T-helper 9 cell (primary cell): ENCODE measurements at regions not wholly inside any gene's neighbourhood (a gene's known extent, or its start where the extent isn't known, plus 50 kb on each side); places are given as distances from the start of the nearest gene placed in this dataset.

Experiments
- DNase-seq: peaks from one replicate; pipeline ENCODE4 v3.0.0-alpha.2; 2020

DNA sequence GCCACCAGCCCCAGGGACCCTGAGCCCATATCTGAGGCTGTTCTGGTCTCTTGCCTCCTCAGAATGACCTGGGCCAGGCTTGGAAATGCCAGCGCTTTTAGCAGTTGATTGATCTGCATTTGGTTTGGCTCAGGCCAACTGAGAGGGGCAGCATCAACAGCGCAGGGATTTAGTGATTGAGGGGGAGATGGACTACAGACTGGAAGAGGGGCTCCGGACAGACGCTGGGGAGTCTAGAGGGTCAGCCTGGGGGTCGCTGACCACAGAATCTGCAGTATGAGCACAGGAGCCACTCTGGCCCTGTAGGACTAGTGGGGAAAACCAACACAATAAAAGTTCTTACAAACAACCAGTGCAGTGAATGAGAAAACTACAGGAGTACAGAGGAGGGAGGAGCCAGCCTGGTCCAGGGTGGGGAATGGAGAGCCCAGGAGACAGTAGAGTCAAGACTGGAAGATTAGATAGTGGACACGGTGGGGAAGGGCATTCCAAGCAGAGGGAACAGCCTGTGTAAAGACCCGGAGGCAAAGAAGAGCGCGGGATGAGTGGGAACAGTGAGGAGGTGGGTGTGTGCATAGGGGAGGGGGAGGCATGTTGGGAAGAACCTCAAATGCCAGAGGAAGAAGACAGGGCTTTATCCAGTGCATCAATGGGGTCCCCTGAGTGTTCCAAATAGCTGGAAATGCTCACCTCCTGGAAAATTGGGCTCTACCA lies 128.9 kb downstream of the MRM1 start:
- DNase-seq: no peak

DNA sequence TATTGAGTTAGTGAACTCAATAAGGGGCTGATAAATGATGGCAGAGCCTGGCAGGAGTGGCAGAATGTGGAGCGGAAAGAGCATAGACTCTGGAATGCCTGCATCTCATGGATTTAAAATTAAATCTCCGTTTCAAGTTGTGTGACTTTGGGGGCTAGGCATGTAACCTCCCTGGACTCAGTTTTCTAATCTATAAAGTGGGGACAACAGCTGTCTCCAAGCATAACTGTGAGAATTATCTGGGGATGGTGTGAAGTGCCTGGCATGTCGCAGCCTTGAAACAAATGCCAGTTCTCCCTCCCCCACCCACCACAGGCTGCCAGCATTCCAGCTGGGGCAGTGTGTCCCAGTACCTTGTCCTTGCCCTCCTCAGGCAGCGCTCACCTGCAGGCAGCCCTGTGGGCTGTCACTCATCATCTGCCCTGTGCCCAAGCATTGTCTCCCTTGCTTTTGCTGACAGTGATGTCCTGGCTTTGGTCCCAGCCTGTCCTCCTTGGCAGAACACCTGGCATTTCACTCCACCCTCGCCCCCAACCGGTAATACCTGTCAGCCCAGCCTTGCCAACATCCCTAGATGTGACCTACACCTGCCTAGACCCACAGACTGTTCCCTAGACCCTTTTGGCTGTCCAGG lies 129.6 kb downstream of the MRM1 start:
- DNase-seq: no peak

DNA sequence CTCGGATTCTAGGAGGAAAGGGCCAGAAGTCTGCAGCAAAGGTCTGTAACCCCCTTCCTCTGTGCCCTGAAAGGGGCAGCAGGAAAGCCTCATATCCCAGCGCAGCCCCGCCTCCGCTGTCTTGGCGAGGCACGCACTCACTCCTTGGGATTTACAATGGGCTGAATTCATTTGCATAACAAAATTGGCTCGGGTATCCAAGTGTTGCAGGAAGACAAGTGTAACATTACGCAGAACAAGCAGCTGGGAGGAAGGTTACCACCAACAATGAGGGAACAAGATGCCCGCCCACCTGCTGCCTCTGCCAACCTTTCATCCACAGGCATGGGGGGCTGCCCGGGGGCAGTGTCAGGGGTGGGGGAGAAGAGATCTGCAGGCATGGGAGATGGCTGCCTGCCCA lies 130.4 kb downstream of the MRM1 start:
- DNase-seq: no peak

DNA sequence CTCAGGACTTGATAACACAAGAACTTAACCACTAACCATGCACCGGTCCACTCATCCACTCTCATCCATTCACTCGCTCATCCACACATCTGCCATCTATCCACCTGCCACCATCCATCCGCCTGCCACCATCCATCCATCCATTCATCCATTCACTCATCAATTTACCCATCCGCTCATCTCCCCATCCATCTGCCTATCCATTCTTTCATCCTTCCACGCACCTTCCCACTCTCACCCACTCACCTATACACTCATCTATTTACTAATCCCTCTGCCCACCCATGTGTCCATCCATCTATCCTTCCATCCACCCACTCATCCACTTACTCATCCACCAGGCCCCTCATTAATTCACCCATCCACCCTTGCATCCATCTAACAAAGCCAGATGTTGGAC lies 131.0 kb downstream of the MRM1 start:
- DNase-seq: no peak

DNA sequence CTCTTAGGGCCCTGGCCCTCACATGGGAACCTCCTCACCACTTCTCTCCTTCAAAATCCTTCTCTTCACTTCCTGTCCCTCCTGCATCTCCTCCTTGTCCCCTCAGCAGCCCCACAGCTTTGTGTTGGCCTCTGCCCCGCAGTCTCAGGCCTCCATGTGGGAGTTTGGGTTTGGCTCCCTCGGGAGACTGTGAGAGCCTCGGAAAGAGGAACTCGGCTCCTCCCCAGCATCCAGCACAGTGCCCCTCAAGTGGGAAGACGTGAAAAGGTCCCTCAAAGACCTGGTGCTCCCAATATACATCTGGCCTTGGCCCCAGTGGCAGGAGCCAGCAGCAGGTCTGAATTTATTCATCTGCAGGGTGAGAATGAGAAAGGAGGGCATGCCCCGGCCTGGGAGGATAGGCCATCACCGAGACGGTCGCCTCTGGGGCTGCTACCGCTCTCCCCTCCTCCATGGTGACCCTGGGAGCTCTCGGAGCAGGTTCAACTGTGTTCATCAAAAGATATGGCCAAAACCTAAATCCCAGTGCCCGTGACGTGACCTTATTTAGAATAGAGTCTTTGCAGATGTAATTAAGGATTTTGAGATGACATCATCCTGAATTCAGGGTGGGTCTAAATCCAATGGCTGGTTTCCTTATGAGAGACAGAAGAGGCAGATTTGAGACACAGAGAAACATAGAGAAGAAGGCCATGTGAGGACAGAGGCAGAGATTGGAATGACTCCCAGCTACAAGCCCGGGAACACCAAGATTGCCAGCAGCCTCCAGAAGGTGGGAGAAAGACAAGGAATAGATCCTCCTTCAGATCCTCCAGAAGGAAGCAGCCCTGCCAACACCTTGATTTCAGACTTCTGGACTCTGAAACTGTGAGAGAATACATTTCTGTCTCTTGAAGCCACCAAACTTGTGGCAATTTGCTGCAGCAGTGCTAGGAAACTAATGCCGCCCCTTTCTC lies 135.1 kb downstream of the MRM1 start:
- DNase-seq: no peak

DNA sequence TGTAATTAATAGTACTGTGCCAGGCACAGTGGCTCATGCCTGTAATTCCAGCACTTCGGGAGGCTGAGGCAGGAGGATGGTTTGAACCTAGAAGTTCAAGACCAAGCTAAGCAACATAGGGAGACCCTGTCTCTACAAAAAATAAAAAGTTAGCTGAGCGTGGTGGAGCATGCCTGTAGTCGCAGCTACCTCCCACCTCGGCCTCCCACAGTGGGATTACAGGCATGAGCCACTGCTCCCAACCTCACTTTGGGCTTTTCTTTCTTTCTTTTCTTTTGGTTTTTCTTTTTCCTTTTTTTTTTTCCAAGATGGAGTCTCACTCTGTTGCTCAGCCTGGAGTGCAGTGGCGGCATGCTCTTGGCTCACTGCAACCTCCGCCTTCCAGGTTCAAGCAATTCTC lies 137.8 kb downstream of the MRM1 start:
- no peak for DNase-seq

DNA sequence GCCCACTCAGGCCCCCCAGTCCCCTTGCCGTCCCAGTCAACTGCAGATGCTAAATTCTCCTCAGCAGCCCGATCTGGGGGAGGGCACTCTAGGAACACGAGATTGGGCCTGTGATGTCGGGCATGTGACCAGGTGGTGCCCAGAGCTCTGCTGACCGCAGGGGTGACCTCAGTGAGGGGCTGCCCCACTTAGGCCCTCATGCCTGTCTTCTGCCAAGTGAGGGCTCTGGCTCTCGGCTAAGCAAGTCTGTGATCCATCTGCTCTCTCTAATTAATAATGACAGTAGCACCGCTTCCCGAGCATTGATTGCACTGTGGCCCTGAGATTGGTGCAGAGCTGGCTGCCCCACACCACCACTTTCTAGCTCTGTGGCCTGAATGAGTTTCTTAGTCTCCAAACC lies 138.8 kb downstream of the MRM1 start:
- no peak for DNase-seq

DNA sequence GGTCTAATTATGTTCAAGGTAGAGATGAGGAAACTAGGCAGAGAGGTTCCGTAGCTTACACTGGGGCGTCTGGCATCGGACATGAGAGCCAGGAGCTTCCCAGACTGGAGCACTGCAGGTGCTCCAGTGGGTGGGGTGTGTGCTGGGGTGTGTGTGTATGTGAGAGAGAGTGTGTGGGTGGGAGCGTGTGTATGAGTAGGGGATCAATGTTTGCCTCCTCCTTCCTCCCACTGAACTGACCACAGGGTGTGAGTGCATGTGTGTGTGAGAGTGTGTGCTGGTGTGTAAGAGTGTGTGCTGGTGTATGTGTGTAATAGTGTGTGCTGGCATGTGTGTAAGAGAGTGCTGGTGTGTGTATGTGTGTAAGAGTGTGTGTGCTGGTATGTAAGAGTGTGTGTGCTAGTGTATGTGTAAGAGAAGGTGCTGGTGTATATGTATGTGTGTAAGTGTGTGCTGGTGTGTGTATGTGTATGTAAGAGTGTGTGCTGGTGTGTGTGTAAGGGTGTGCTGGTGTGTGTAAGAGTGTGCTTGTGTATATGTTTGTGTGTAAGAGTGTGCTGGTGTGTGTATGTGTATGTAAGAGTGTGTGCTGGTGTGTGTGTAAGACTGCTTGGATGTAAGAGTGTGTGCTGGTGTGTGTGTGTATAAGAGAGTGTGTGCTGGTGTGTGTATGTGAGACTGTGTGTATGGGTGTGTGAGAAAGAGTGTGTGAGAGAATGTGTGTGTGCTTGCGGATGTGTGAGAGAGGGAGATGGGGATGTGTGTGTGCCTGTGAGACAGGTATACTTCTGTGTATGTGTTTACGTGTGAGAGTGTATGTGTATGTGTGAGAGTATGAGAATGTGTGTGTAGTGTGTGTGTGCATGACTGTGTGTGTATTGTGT lies 139.9 kb downstream of the MRM1 start:
- no peak for DNase-seq

DNA sequence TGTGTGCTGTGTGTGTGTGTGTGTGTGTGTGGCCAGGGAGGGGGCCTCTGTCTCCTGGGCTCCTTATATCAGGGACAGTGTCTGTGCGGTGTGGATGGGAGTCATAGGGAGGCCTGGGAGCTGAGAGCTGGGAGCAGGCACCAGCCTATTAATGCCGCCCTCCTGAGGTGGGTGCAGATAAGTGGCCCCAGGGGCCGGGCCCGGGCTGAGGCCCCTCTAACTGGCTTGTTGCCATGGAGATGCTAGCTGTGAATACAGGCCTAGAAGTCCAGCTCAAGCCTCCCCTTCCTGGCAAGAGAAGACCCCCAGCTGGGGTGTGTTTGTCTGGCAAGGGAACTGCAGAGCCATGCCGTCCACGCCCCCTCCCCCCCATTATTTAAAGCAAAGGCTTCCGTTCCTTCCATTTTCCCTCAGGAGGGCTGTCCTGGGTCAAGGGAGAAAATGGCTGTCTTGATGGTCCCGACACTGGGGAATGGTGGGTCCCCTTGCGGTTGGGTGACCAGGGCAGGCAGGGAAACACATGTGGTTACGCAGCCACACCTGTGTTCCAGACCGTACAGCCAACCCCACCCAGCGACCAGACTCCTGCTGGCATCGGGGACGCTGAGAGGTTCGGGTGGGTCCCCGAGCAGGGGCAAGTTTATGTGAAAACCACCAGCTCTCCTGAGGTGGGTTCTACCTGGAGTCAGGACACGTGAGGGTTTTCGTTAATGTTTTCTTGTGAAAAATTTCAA lies 141.1 kb downstream of the MRM1 start:
- DNase-seq: no peak

DNA sequence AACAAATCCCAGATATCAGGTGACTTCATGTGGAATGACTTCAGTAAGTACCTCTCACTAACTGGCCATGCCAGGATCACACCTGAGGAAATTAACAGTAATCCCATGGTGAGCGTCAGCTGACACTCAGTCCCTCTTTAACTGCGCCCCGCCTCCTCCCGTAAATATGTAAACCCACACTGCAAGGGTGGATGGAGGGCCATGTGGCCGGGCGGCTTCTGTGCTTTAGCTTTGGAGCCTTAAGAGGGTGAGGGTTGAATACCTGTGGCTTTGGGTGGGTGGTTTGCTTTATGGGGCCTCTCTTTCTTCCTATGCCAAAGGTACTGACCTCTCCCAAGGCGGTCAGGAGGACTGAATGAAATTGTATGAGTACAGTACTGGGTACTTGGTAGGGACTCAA lies 141.7 kb downstream of the MRM1 start:
- no peak for DNase-seq

DNA sequence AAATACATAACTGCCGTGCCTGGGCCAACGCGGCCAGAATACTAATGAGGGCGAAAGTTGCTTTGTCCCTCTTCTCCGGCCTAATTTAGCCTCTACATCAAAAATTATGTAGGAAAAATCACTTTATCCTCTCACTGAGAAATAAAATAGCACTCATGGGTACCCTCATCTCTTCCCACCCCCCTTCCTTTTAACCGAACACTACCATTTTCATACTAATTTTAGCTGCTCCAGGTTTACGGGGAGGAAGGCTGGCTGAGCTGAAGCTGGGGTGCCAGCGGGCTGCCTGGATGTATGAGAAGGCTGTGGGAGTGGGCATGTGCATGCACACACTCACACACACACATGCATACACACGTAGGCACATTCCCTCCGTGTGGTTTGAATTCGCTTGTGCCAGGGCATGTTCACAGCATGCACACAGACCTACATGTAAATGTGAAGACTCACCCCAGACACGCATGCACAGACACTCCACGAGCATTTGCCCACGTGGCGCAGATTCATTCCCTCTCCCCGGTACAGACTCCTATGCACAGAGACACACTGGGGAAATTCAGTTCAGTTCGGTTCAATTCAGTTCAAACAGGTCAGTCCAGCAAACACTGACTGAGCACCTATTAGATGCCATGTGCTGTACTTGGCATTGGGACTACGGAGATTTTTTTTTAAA lies 145.1 kb downstream of the MRM1 start:
- DNase-seq: no peak

DNA sequence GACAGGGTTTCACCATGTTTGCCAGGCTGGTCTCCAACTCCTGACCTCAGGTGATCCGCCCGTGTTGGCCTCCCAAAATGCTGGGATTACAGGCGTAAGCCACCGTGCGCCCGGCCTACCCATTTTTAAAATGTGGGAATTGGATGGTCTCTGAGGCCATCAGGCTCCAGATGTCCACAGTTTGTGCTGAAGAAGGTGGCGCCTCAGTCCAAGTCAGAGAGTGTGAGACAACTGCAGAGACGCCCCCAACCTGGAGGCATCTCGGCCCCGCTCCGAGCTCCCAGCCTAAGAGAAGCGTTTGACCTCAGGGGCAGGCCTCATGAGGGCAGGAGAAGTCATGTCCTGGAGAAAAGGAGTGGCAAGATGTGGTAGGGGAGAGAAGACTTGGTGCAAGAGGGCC lies 146.5 kb downstream of the MRM1 start:
- no peak for DNase-seq

DNA sequence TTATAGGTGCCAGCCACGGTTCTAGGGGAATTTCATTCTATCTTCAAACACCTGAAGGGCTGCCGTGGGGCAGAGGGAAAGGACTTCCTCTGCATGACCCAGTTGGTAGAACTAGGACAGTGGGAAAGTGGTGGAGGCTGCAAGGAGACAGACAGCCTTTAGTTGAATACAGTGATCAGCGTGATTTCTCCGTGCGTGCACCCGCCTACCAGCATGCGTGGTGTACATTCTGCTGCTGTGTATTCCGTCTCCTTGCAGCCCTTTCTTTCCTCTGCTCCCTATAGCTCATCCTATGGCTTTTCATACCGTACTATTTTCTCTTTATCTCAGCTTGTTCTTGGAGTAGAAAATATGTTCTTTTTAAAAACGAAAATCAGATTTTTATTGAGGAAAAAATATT lies 146.9 kb downstream of the MRM1 start:
- DNase-seq: no peak

DNA sequence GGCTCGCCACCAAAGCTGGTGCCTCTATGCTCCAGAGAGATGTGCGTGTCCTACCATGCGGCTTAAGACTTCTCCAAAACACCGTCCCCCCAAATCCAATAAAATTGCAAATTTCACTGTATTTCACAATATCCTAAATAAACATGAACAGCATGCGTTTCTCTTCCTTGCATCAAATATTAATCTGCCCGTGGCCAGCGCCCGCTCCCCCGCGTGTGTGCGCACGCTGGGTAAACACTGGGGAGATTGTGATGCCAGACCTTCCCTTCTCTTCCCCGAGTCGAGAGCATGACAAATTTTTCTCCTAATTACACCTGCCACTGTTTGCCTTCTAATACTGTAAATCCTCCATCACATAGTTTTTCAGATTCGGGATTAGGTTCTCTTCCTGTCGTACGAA lies 148.1 kb downstream of the MRM1 start:
- DNase-seq: no peak

DNA sequence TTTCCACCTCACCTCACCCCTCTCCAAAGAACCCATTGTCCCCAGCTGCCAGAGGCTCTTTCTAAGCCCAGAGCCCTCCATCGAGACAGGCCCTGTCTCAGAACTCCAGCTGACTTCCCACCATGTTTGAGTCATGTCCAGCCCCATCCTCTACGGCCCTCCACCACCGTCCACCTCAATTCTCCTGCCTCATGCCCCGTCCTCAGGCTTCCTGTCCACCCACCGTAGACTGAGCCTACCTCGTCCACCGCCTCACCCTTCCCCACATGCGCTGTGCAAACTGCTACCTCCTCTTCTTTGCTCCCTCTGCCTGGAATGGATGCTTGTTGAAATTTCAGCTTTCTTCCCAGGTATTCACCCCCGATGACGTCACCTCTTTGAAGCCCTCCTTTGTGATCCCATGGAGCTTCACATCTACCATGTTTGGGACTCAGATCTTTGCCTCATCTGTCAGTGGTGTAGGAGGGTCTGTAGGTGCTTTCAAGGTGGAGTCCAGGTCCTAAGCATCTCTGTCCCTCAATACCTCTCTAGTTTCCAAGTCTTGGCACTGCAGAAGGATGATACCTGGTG lies 149.0 kb downstream of the MRM1 start:
- DNase-seq: no peak

DNA sequence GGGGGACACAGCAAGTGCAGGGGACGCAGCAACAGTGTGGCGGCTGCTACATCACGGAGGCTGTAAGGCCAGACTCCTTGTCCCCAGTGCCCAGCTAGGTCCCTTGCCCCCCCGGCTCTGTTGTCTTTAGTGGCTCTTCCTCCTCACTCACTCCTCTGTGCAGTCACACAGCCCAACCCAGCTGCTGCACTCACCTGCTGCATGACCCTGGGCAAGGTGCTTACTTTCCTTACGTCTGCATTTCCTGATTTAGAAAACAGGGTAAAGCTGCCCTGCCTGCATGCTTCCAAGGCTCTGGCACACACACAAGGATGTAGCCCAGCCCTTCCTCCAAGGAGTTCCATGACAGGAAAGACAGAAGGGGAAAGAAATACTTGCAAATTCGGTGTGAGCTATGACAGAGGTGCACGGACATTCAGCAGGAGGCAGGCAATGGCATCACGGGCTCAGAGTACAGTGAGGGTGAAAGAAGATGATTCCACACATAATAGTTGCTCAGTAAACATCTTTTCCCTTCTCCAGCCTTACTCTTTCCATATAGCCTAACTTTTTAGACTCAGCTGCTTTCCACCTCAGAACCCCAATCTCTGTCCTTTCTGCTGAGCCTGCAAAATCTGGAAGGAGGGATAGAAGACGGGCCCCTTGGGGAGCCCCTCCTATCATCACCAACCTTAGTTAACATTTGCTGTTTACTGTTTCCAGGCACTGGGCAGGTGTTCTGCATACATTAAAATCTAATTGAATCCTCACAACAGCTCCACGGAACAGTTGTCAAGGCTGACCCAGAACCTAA lies 150.9 kb downstream of the MRM1 start:
- DNase-seq: no peak

DNA sequence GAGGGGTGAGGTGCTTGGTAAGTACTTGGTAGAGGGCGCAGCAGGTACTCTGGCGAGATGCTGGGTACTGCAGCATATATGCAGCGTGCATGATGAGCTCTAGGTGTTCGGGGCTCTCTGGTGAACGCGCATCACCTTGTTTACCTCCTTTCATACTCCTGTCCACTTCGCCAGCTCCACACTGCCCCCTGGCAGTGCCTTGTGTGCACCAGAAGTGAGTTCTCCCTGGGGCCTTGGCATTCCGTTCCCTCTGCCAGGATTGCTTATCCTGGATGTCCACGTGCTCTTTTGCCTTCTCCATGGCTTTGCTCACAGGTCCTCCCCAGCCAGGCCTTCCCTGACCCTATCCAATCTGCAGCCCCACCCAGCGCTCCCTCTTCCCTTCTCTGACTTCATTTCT lies 154.2 kb downstream of the MRM1 start:
- DNase-seq: peak; percentile 25

DNA sequence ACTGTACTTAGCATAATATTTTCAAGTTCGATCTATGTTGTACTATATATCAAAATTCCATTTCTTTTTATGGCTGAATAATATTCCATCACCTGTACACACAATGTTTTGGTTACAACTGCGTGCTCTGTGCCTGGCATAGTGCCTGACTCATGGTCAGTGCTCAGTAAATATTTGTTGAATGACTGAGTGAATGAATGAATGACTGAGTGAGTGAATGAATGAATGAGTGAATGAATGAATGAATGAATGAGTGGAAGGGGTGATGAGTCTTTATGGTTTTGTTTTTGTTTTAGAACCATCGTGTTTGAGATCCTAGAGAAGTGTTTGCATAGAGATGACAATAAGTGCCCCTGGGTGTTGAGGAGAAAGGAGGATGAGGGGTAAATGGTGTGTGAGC lies 155.3 kb downstream of the MRM1 start:
- no peak for DNase-seq

DNA sequence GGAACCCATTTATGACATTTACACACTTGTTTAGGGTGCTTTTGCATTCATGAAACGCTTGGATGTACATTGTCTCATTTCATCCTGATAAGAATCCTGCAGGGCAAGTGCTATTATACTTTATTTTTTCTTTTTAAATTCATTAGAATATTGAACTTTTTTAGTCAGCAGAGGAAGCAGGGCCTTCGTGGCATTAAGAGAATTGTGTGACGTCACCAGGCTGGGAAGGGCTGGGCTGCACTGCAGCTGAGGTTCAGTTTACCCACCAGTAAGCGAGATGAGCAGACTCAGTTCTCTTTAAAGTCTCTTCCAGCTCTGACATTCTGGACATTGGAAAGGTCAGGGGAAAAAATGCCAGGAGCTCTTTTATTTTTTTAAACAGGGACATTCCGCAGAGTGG lies 159.0 kb downstream of the MRM1 start:
- DNase-seq: no peak
